Fibroblast of lung (primary cell): ENCODE measurements at regions not wholly inside any gene's neighbourhood (a gene's known extent, or its start where the extent isn't known, plus 50 kb on each side); places are given as distances from the start of the nearest gene placed in this dataset.
"Not testable (repeated sequence)": the region's sequence is repeated elsewhere in the genome, so short reads cannot be mapped to it uniquely, and the experiment has no call there.

ENCODE experiments used
- DNase-seq, 2 donors: peaks; one replicate each; pipeline versions ENCODE4 v3.0.0 to v3.0.0-alpha.2; 2010; ENCODE audit warnings: low read depth in 2 of 2
- H2AFZ ChIP-seq: 2 replicates; pipeline ENCODE4 v1.5.1; 2012; ENCODE audit warnings: low read length, control low read depth, inconsistent platforms
- H3K27ac ChIP-seq: 2 replicates; pipeline ENCODE4 v1.5.1; 2011; ENCODE audit warnings: low read length, control low read depth; ENCODE audit not compliant: insufficient read depth
- H3K27me3 ChIP-seq: 2 replicates; pipeline ENCODE4 v1.5.1; 2011; ENCODE audit warnings: mild to moderate bottlenecking, low read length; ENCODE audit not compliant: control insufficient read depth, insufficient read depth
- H3K36me3 ChIP-seq: 2 replicates; pipeline ENCODE4 v1.5.1; 2011; ENCODE audit warnings: low read length; ENCODE audit not compliant: control insufficient read depth, insufficient read depth
- H3K4me1 ChIP-seq: 2 replicates; pipeline ENCODE4 v1.5.1; 2011; ENCODE audit warnings: low read length; ENCODE audit not compliant: control insufficient read depth, insufficient read depth; ENCODE audit errors: extremely low read depth
- H3K4me2 ChIP-seq: 2 replicates; pipeline ENCODE4 v1.5.1; 2011; ENCODE audit warnings: low read length, control low read depth; ENCODE audit not compliant: insufficient read depth; ENCODE audit errors: extremely low read depth
- H3K4me3 ChIP-seq, 4 experiments: fragments of 200-600 bp in 1 of 4; sonication (generic) in 1 of 4; replicated peaks in 1 of 4; 2 replicates each; pipeline ENCODE4 v1.5.1; 2011 to 2016; ENCODE audit warnings: low read length in 4 of 4, low read depth in 3 of 4, mild to moderate bottlenecking in 3 of 4, control low read depth in 2 of 4, inconsistent platforms in 1 of 4, mixed read lengths in 1 of 4; ENCODE audit not compliant: insufficient read depth in 1 of 4; ENCODE audit errors: control extremely low read depth in 1 of 4
- H3K79me2 ChIP-seq: 2 replicates; pipeline ENCODE4 v1.5.1; 2012; ENCODE audit warnings: mild to moderate bottlenecking, low read length, inconsistent platforms; ENCODE audit not compliant: control insufficient read depth, insufficient read depth
- H3K9ac ChIP-seq: 2 replicates; pipeline ENCODE4 v1.5.1; 2011; ENCODE audit warnings: mild to moderate bottlenecking, low read length, control low read depth; ENCODE audit not compliant: insufficient read depth
- H3K9me3 ChIP-seq: 2 replicates; pipeline ENCODE4 v1.5.1; 2012; ENCODE audit warnings: low read depth, low read length; ENCODE audit not compliant: control insufficient read depth, insufficient read depth
- H4K20me1 ChIP-seq: 2 replicates; pipeline ENCODE4 v1.5.1; 2011; ENCODE audit warnings: low read length; ENCODE audit not compliant: control insufficient read depth, insufficient read depth; ENCODE audit errors: extremely low read depth
- CTCF ChIP-seq, 2 donors: IDR thresholded peaks in 1 of 2; conservative IDR thresholded peaks in 1 of 2; 1 replicate in 1 of 2; 2 replicates in 1 of 2; pipeline ENCODE4 v1.5.1; 2011 to 2012; ENCODE audit warnings: low read length in 2 of 2, control low read depth in 1 of 2, inconsistent platforms in 1 of 2, low read depth in 1 of 2, mild to moderate bottlenecking in 1 of 2
- EZH2 ChIP-seq: IDR thresholded peaks from 2 replicates; pipeline ENCODE4 v1.5.1; 2012; ENCODE audit warnings: low read length, control low read depth, mild to moderate bottlenecking; ENCODE audit errors: missing control alignments

GRCh38 chr10:131041031-131041430 lies 270.5 kb downstream of the TCERG1L start:
- no peak overlapping the region for H3K27ac ChIP-seq
- no peak for DNase-seq
- no peak overlapping the region for H3K4me3 ChIP-seq
- H3K27me3 ChIP-seq = no peaks in the 10 kb centered on the region
- no peak overlapping the region for H3K4me2 ChIP-seq
- no peaks in the 10 kb centered on the region for H3K4me1 ChIP-seq
- no peaks in the 10 kb centered on the region for H4K20me1 ChIP-seq
- no peak overlapping the region for H2AFZ ChIP-seq
- no peak for TF ChIP-seq CTCF (conservative IDR thresholded peaks at IDR 0.05 in 1 of 2, IDR thresholded peaks at IDR 0.05 in 1 of 2; ENCODE audit: low read depth in 1 of 2, low read length in 2 of 2)
- TF ChIP-seq EZH2 = no peak
- no peaks in the 10 kb centered on the region for H3K9me3 ChIP-seq
- H3K9ac ChIP-seq = no peak overlapping the region
- no peaks in the 10 kb centered on the region for H3K36me3 ChIP-seq
- no peaks in the 10 kb centered on the region for H3K79me2 ChIP-seq

DNA sequence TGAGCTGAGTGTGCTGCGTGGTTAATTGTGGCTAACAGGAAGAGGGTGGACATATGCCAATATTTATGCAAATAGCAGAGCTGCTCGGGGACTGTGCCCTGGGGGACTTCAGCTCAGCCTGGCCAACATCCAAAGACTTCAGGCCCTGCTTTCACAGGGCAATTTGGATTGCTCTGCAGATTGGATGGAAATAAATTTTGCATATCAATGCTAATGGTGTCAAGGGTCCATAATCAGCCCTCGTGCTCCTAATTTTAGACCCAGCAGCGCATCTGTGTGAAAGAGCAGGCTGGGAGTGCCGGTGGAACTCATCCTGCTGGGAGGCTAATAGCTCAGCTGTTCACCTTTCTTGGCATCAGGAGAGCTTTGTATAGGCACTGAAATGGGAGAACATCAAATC lies 270.1 kb downstream of the TCERG1L start:
- H3K4me3 ChIP-seq = no peak overlapping the region
- no peak overlapping the region for H3K4me2 ChIP-seq
- no peaks in the 10 kb centered on the region for H3K9me3 ChIP-seq
- no peaks in the 10 kb centered on the region for H3K27me3 ChIP-seq
- H3K27ac ChIP-seq = no peak overlapping the region
- TF ChIP-seq EZH2 (no peak), CTCF (conservative IDR thresholded peaks at IDR 0.05 in 1 of 2, IDR thresholded peaks at IDR 0.05 in 1 of 2; ENCODE audit: low read depth in 1 of 2, low read length in 2 of 2) (no peak)
- no peaks in the 10 kb centered on the region for H3K4me1 ChIP-seq
- DNase-seq = no peak
- H4K20me1 ChIP-seq = no peaks in the 10 kb centered on the region
- H2AFZ ChIP-seq = no peak overlapping the region
- H3K36me3 ChIP-seq = no peaks in the 10 kb centered on the region
- no peak overlapping the region for H3K9ac ChIP-seq
- H3K79me2 ChIP-seq = no peaks in the 10 kb centered on the region

- H3K27me3 ChIP-seq, H4K20me1 ChIP-seq, H3K9ac ChIP-seq, H3K4me1 ChIP-seq, H3K9me3 ChIP-seq, H2AFZ ChIP-seq, H3K4me2 ChIP-seq, H3K79me2 ChIP-seq, H3K27ac ChIP-seq, H3K36me3 ChIP-seq, DNase-seq, H3K4me3 ChIP-seq: not testable (repeated sequence)
These were observed 269.5 kb downstream of the TCERG1L start for GRCh38 chr10:131042015-131042414.
